Stimulated activated effector memory CD8-positive, alpha-beta T cell treated with anti-CD3 and anti-CD28 coated beads, Interleukin-12 subunit alpha, Interleukin-12 subunit beta, amount 100 ng/mL, for 72 hours (primary cell): ENCODE measurements at regions not wholly inside any gene's neighbourhood (a gene's known extent, or its start where the extent isn't known, plus 50 kb on each side); places are given as distances from the start of the nearest gene placed in this dataset.

Experiments used
- ATAC-seq: fragments of 150-1000 bp; cut with Tn5 transposase; 2 replicates; pipeline ENCODE4 v1.10.0; 2021
- DNase-seq, 2 donors: peaks; one replicate each; pipeline ENCODE4 v3.0.0; 2021 to 2022; ENCODE audit warnings: low spot score in 2 of 2
- H3K27ac Mint-ChIP-seq: one replicate; pipeline ENCODE4 v1.8.0; 2022; ENCODE audit warnings: mild to moderate bottlenecking, mixed read lengths
- H3K36me3 Mint-ChIP-seq: one replicate; pipeline ENCODE4 v1.8.0; 2022; ENCODE audit warnings: mild to moderate bottlenecking, mixed read lengths
- H3K4me1 Mint-ChIP-seq: one replicate; pipeline ENCODE4 v1.8.0; 2022; ENCODE audit warnings: mixed read lengths
- H3K4me3 Mint-ChIP-seq: one replicate; pipeline ENCODE4 v1.8.0; 2022; ENCODE audit warnings: mild to moderate bottlenecking, mixed read lengths
- H3K9me3 Mint-ChIP-seq: one replicate; pipeline ENCODE4 v1.8.0; 2022; ENCODE audit warnings: mixed read lengths

- DNase-seq (no peak), ATAC-seq (no peak)
- Mint-ChIP-seq H3K27ac (no peak overlapping the region), H3K4me1 (no peaks in the 10 kb centered on the region), H3K36me3 (no peaks in the 10 kb centered on the region), H3K9me3 (peaks cover 25% of the 10 kb centered on the region), H3K4me3 (no peak overlapping the region)
These were observed 224.3 kb upstream of the ROBO2 start for GRCh38 chr3:76815561-76815960.

GRCh38 chr3:76820481-76820880 is 219.4 kb upstream of the ROBO2 start:
- ATAC-seq (no peak), DNase-seq (no peak)
- no peak overlapping the region for H3K4me3 Mint-ChIP-seq
- H3K36me3 Mint-ChIP-seq, result no peaks in the 10 kb centered on the region
- H3K27ac Mint-ChIP-seq, result no peak overlapping the region
- H3K4me1 Mint-ChIP-seq, result no peaks in the 10 kb centered on the region
- peaks cover 20% of the 10 kb centered on the region for H3K9me3 Mint-ChIP-seq

- no peak overlapping the region for H3K4me3 Mint-ChIP-seq
- ATAC-seq (no peak), DNase-seq (no peak)
- no peaks in the 10 kb centered on the region for H3K4me1 Mint-ChIP-seq
- no peaks in the 10 kb centered on the region for H3K36me3 Mint-ChIP-seq
- H3K27ac Mint-ChIP-seq, result no peak overlapping the region
- peaks cover 10% of the 10 kb centered on the region for H3K9me3 Mint-ChIP-seq
These were observed 215.2 kb upstream of the ROBO2 start for GRCh38 chr3:76824658-76825240.

- Mint-ChIP-seq H3K4me1 (no peaks in the 10 kb centered on the region), H3K9me3 (peaks cover 16% of the 10 kb centered on the region), H3K36me3 (no peaks in the 10 kb centered on the region), H3K4me3 (no peak overlapping the region), H3K27ac (no peak overlapping the region)
- DNase-seq (no peak), ATAC-seq (no peak)
These were observed 213.0 kb upstream of the ROBO2 start for GRCh38 chr3:76826861-76827260.

GRCh38 chr3:76827701-76828226 is 212.1 kb upstream of the ROBO2 start:
- Mint-ChIP-seq H3K4me1 (no peaks in the 10 kb centered on the region), H3K4me3 (no peak overlapping the region), H3K36me3 (no peaks in the 10 kb centered on the region), H3K27ac (no peak overlapping the region), H3K9me3 (peaks cover 22% of the 10 kb centered on the region)
- DNase-seq (no peak), ATAC-seq (no peak)

GRCh38 chr3:76834657-76835056 is 205.2 kb upstream of the ROBO2 start:
- DNase-seq (no peak), ATAC-seq (no peak)
- no peak overlapping the region for H3K4me3 Mint-ChIP-seq
- peaks cover 26% of the 10 kb centered on the region for H3K9me3 Mint-ChIP-seq
- no peaks in the 10 kb centered on the region for H3K36me3 Mint-ChIP-seq
- no peaks in the 10 kb centered on the region for H3K4me1 Mint-ChIP-seq
- H3K27ac Mint-ChIP-seq, result no peak overlapping the region

- ATAC-seq (no peak), DNase-seq (no peak)
- Mint-ChIP-seq H3K9me3 (peaks cover 13% of the 10 kb centered on the region), H3K36me3 (no peaks in the 10 kb centered on the region), H3K4me1 (no peaks in the 10 kb centered on the region), H3K27ac (no peak overlapping the region), H3K4me3 (no peak overlapping the region)
These were observed 198.2 kb upstream of the ROBO2 start for GRCh38 chr3:76841747-76842146.

GRCh38 chr3:76842216-76842615 is 197.7 kb upstream of the ROBO2 start:
- no peaks in the 10 kb centered on the region for H3K36me3 Mint-ChIP-seq
- no peak for ATAC-seq
- H3K4me1 Mint-ChIP-seq, result no peaks in the 10 kb centered on the region
- peaks cover 13% of the 10 kb centered on the region for H3K9me3 Mint-ChIP-seq
- no peak for DNase-seq
- no peak overlapping the region for H3K4me3 Mint-ChIP-seq
- no peak overlapping the region for H3K27ac Mint-ChIP-seq

GRCh38 chr3:76855451-76855850 is 184.4 kb upstream of the ROBO2 start:
- no peaks in the 10 kb centered on the region for H3K4me1 Mint-ChIP-seq
- no peak overlapping the region for H3K4me3 Mint-ChIP-seq
- H3K9me3 Mint-ChIP-seq, result peaks cover 24% of the 10 kb centered on the region
- H3K27ac Mint-ChIP-seq, result no peak overlapping the region
- no peak for ATAC-seq
- no peak for DNase-seq
- no peaks in the 10 kb centered on the region for H3K36me3 Mint-ChIP-seq

GRCh38 chr3:76859596-76859995 is 180.3 kb upstream of the ROBO2 start:
- DNase-seq, result no peak
- no peaks in the 10 kb centered on the region for H3K4me1 Mint-ChIP-seq
- ATAC-seq, result no peak
- H3K36me3 Mint-ChIP-seq, result no peaks in the 10 kb centered on the region
- H3K27ac Mint-ChIP-seq, result no peak overlapping the region
- H3K9me3 Mint-ChIP-seq, result peaks cover 28% of the 10 kb centered on the region
- H3K4me3 Mint-ChIP-seq, result no peak overlapping the region

- no peak for DNase-seq
- ATAC-seq, result no peak
- Mint-ChIP-seq H3K27ac (no peak overlapping the region), H3K4me3 (no peak overlapping the region), H3K36me3 (no peaks in the 10 kb centered on the region), H3K9me3 (peaks cover 19% of the 10 kb centered on the region), H3K4me1 (no peaks in the 10 kb centered on the region)
These were observed 175.5 kb upstream of the ROBO2 start for GRCh38 chr3:76864355-76864754.

- H3K36me3 Mint-ChIP-seq, result no peaks in the 10 kb centered on the region
- DNase-seq (no peak), ATAC-seq (no peak)
- peaks cover 12% of the 10 kb centered on the region for H3K9me3 Mint-ChIP-seq
- H3K4me1 Mint-ChIP-seq, result no peaks in the 10 kb centered on the region
- H3K4me3 Mint-ChIP-seq, result no peak overlapping the region
- H3K27ac Mint-ChIP-seq, result no peak overlapping the region
These were observed 173.0 kb upstream of the ROBO2 start for GRCh38 chr3:76866729-76867408.

GRCh38 chr3:76869726-76870384 is 170.0 kb upstream of the ROBO2 start:
- peaks cover 15% of the 10 kb centered on the region for H3K9me3 Mint-ChIP-seq
- no peaks in the 10 kb centered on the region for H3K36me3 Mint-ChIP-seq
- no peak overlapping the region for H3K27ac Mint-ChIP-seq
- no peaks in the 10 kb centered on the region for H3K4me1 Mint-ChIP-seq
- DNase-seq, result no peak
- no peak for ATAC-seq
- H3K4me3 Mint-ChIP-seq, result no peak overlapping the region

- DNase-seq, result no peak
- no peaks in the 10 kb centered on the region for H3K4me1 Mint-ChIP-seq
- no peaks in the 10 kb centered on the region for H3K36me3 Mint-ChIP-seq
- ATAC-seq, result no peak
- no peak overlapping the region for H3K27ac Mint-ChIP-seq
- no peak overlapping the region for H3K4me3 Mint-ChIP-seq
- peaks cover 15% of the 10 kb centered on the region for H3K9me3 Mint-ChIP-seq
These were observed 168.2 kb upstream of the ROBO2 start for GRCh38 chr3:76871655-76872054.

GRCh38 chr3:76872999-76873398 is 166.9 kb upstream of the ROBO2 start:
- H3K9me3 Mint-ChIP-seq, result peaks cover 17% of the 10 kb centered on the region
- ATAC-seq, result no peak
- H3K36me3 Mint-ChIP-seq, result no peaks in the 10 kb centered on the region
- H3K4me3 Mint-ChIP-seq, result no peak overlapping the region
- H3K4me1 Mint-ChIP-seq, result no peaks in the 10 kb centered on the region
- DNase-seq, result no peak
- H3K27ac Mint-ChIP-seq, result no peak overlapping the region
